ENCODE measurements at regions not wholly inside any gene's neighbourhood (a gene's known extent, or its start where the extent isn't known, plus 50 kb on each side); places are given as distances from the start of the nearest gene placed in this dataset.
A peak's percentile ranks its signal among the peaks of the same experiment; 100 is the strongest.

- no peak overlapping the region for H3K4ac ChIP-seq (ENCODE audit: low read depth, low read length)
- no peak for TF ChIP-seq CTCF (conservative IDR thresholded peaks at IDR 0.05; ENCODE audit: low read depth, low read length)
- no peak for TF ChIP-seq CEBPB (IDR thresholded peaks at IDR 0.05; ENCODE audit: low read depth, low read length)
- TF ChIP-seq POLR2A (IDR thresholded peaks at IDR 0.05; ENCODE audit: low read depth, low read length) = no peak
- TF ChIP-seq ELK1 (IDR thresholded peaks at IDR 0.05; ENCODE audit: borderline replicate concordance, low read depth, low read length) = no peak
- no peak for TF ChIP-seq RCOR1 (IDR thresholded peaks at IDR 0.05; ENCODE audit: insufficient replicate concordance, low read length)
- no peak for TF ChIP-seq SMC3 (IDR thresholded peaks at IDR 0.05; ENCODE audit: low read depth, low read length)
- no peak for TF ChIP-seq MAZ (IDR thresholded peaks at IDR 0.05; ENCODE audit: borderline replicate concordance, low read depth, low read length)
- no peak for TF ChIP-seq BHLHE40 (IDR thresholded peaks at IDR 0.05; ENCODE audit: low read depth, low read length)
- no peak for TF ChIP-seq MAFK (IDR thresholded peaks at IDR 0.05; ENCODE audit: low read depth, low read length)
- H2AK5ac ChIP-seq (ENCODE audit: low read depth, low read length) = no peak overlapping the region
- no peak overlapping the region for H2AK9ac ChIP-seq (replicated peaks; ENCODE audit: low read depth, low read length, poor library complexity)
- H2AFZ ChIP-seq (replicated peaks; ENCODE audit: low read length, poor library complexity) = no peak overlapping the region
- no peak overlapping the region for H3K9ac ChIP-seq (ENCODE audit: low read depth, low read length)
- H4K5ac ChIP-seq (ENCODE audit: low read depth, low read length) = no peak overlapping the region
- ChIA-PET CTCF (interaction anchor here (1.9 kb wide), 1 partner anchor 11 kb away, joined by 6 read pairs; no protein-coding TSS in a partner anchor), POLR2A (ENCODE audit: unreplicated experiment) (no interaction called here)
- H2BK5ac ChIP-seq (ENCODE audit: low read depth, low read length, poor library complexity, severe bottlenecking) = no peak overlapping the region
- H3K27ac ChIP-seq (ENCODE audit: insufficient read depth, low read length) = no peak overlapping the region
- H4K20me1 ChIP-seq (ENCODE audit: insufficient read depth, low read length) = no peaks in the 10 kb centered on the region
- no peak overlapping the region for H3K56ac ChIP-seq (ENCODE audit: extremely low read depth, insufficient read depth, low read length)
- H3K9me3 ChIP-seq (ENCODE audit: control insufficient read depth, insufficient read depth, low read length) = no peaks in the 10 kb centered on the region
- H3K36me3 ChIP-seq (ENCODE audit: control insufficient read depth, insufficient read depth, low read length) = no peaks in the 10 kb centered on the region
- H3K14ac ChIP-seq (replicated peaks; ENCODE audit: low read depth, low read length) = no peak overlapping the region
- H3K79me1 ChIP-seq (ENCODE audit: low read depth in 1 of 2, low read length in 2 of 2) = no peaks in the 10 kb centered on the region
- ATAC-seq (ENCODE audit: low read depth) (peak; percentile 79), DNase-seq (peak; percentile 74)
- H3K23ac ChIP-seq (ENCODE audit: low read depth, low read length) = no peak overlapping the region
- H3K4me2 ChIP-seq (ENCODE audit: low read depth, low read length) = 0 out of 2 replicates have a peak overlapping the region, but pooled peaks have one; percentile 29
- dilution Hi-C loops (cut with HindIII; ENCODE audit: low sequenced_read_pairs, unreplicated experiment) = no loop called here
- no peak overlapping the region for H3K4me3 ChIP-seq (ENCODE audit: insufficient read depth, low read depth, low read length)
- in situ Hi-C loops (cut with MboI; ENCODE audit: low sequenced_read_pairs) = no loop called here
- no peak overlapping the region for H2BK120ac ChIP-seq (ENCODE audit: low read depth, low read length)
- H2BK20ac ChIP-seq (ENCODE audit: low read depth, low read length) = no peak overlapping the region
- BruUV-seq (replicated peaks) = no TSS peak
- H4K8ac ChIP-seq (ENCODE audit: low read depth in 2 of 2, low read length in 2 of 2) = no peak overlapping the region
- no CpG with 5 or more reads among the region's 1 CpG for WGBS, 2 experiments (ENCODE audit: extremely low coverage in 2 of 2, insufficient read length in 1 of 2)
- H3K18ac ChIP-seq (ENCODE audit: low read depth, low read length) = no peak overlapping the region
- no peak overlapping the region for H2BK15ac ChIP-seq (ENCODE audit: low read depth, low read length)
- no peaks in the 10 kb centered on the region for H3K9me1 ChIP-seq (ENCODE audit: insufficient read depth, low read length)
- intact Hi-C loops (cut with micrococcal nuclease) = loop anchor here (5.0 to 10.0 kb wide), 3 partner anchors 186 to 753 kb away; no protein-coding TSS in a partner anchor
- H3K4me1 ChIP-seq (ENCODE audit: control insufficient read depth, insufficient read depth, low read length) = peaks cover 4% of the 10 kb centered on the region; the same call in 1 of the 2 replicates
- no peaks in the 10 kb centered on the region for H3K27me3 ChIP-seq (ENCODE audit: control insufficient read depth, insufficient read depth, low read length)
- no peak overlapping the region for H4K91ac ChIP-seq (ENCODE audit: insufficient read depth, low read depth, low read length)
Measured at GRCh38 chr4:156291317-156291716, 337.7 kb upstream of the CTSO start.
